SK-N-SH (cell line): ENCODE measurements at regions not wholly inside any gene's neighbourhood (a gene's known extent, or its start where the extent isn't known, plus 50 kb on each side); places are given as distances from the start of the nearest gene placed in this dataset.

Source experiments
- CTCF ChIP-seq: fragments of 200-600 bp; sonication (generic); IDR thresholded peaks from 2 replicates; pipeline ENCODE4 v1.6.1; 2017; ENCODE audit warnings: antibody characterized with exemption, mild to moderate bottlenecking, moderate library complexity
- EZH2phosphoT487 ChIP-seq: fragments of 200-600 bp; sonication (generic); IDR thresholded peaks from 2 replicates; pipeline ENCODE4 v1.6.1; 2017; ENCODE audit warnings: low read depth, mixed run types, mild to moderate bottlenecking, antibody characterized with exemption, moderate library complexity, borderline replicate concordance
- GABPA ChIP-seq: IDR thresholded peaks from 2 replicates; pipeline ENCODE4 v1.4.0; 2012; ENCODE audit warnings: low read depth, mild to moderate bottlenecking
- SMC3 ChIP-seq: IDR thresholded peaks from 2 replicates; pipeline ENCODE4 v1.6.1; 2012; ENCODE audit warnings: low read depth, low read length, improper control_type of control experiment
- TAF1 ChIP-seq: IDR thresholded peaks from 2 replicates; pipeline ENCODE4 v1.6.1; 2012; ENCODE audit warnings: low read depth, mild to moderate bottlenecking, low read length, moderate library complexity, borderline replicate concordance
- USF1 ChIP-seq: IDR thresholded peaks from 2 replicates; pipeline ENCODE4 v1.4.0; 2012; ENCODE audit warnings: low read depth, borderline replicate concordance

GRCh38 chr3:83438188-83438587, 1520.6 kb upstream of the CADM2 start:
- TF ChIP-seq CTCF: no peak
- no peak for TF ChIP-seq GABPA
- no peak for TF ChIP-seq TAF1
- TF ChIP-seq SMC3: no peak
- no peak for TF ChIP-seq USF1
- no peak for TF ChIP-seq EZH2phosphoT487
